ENCODE measurements at regions not wholly inside any gene's neighbourhood (a gene's known extent, or its start where the extent isn't known, plus 50 kb on each side); places are given as distances from the start of the nearest gene placed in this dataset.
"Not testable (repeated sequence)": the region's sequence is repeated elsewhere in the genome, so short reads cannot be mapped to it uniquely, and the experiment has no call there.

- H3K36me3 ChIP-seq: no peaks in the 10 kb centered on the region
- no peaks in the 10 kb centered on the region for H3K27me3 ChIP-seq
- DNase-seq (no peak), ATAC-seq (ENCODE audit: low FRiP score in 2 of 2) (peak in 1 of 2 donors; percentile 35)
- TF ChIP-seq POLR2AphosphoS5 (IDR thresholded peaks at IDR 0.05): no peak
- no peak for TF ChIP-seq POLR2A (IDR thresholded peaks at IDR 0.05)
- TF ChIP-seq EP300 (IDR thresholded peaks at IDR 0.05): no peak
- TF ChIP-seq CTCF (IDR thresholded peaks at IDR 0.05): no peak
- no peak overlapping the region for H3K4me3 ChIP-seq
- no peaks in the 10 kb centered on the region for H3K9me3 ChIP-seq
- WGBS, 2 donors: 44 to 46% methylated on average over 3 of the region's 3 CpGs
- peak overlapping the region in 3 of 4 donors; percentile 2 to 58 (median 8) for H3K27ac ChIP-seq
- H3K4me1 ChIP-seq: no peaks in the 10 kb centered on the region
Measured at GRCh38 chr2:188787658-188788240, 186.4 kb upstream of the COL3A1 start.

- Histone ChIP-seq H3K27me3 (no peaks in the 10 kb centered on the region), H3K27ac (no peak overlapping the region), H3K36me3 (no peaks in the 10 kb centered on the region), H3K4me1 (no peaks in the 10 kb centered on the region), H3K9me3 (no peaks in the 10 kb centered on the region), H3K4me3 (no peak overlapping the region)
- DNase-seq (peak in 1 of 2 donors; percentile 21), ATAC-seq (ENCODE audit: low FRiP score in 2 of 2) (peak in 1 of 2 donors; percentile 64)
- TF ChIP-seq CTCF (IDR thresholded peaks at IDR 0.05) (no peak), EP300 (IDR thresholded peaks at IDR 0.05) (no peak), POLR2A (IDR thresholded peaks at IDR 0.05) (no peak), POLR2AphosphoS5 (IDR thresholded peaks at IDR 0.05) (no peak)
Measured at GRCh38 chr2:188788621-188789020, 185.6 kb upstream of the COL3A1 start.

- Histone ChIP-seq H3K4me1 (no peaks in the 10 kb centered on the region), H3K36me3 (no peaks in the 10 kb centered on the region), H3K27ac (no peak overlapping the region), H3K27me3 (no peaks in the 10 kb centered on the region), H3K4me3 (no peak overlapping the region), H3K9me3 (no peaks in the 10 kb centered on the region)
- DNase-seq (no peak), ATAC-seq (ENCODE audit: low FRiP score in 2 of 2) (no peak)
- WGBS, 2 donors: 83 to 91% methylated on average over 1 of the region's 1 CpG
- no peak for TF ChIP-seq POLR2AphosphoS5 (IDR thresholded peaks at IDR 0.05)
- no peak for TF ChIP-seq EP300 (IDR thresholded peaks at IDR 0.05)
- no peak for TF ChIP-seq CTCF (IDR thresholded peaks at IDR 0.05)
- no peak for TF ChIP-seq POLR2A (IDR thresholded peaks at IDR 0.05)
Measured at GRCh38 chr2:188789951-188790350, 184.2 kb upstream of the COL3A1 start.

GRCh38 chr2:188794453-188794852, 179.7 kb upstream of the COL3A1 start:
- H3K36me3 ChIP-seq; H3K27ac ChIP-seq; ATAC-seq (ENCODE audit: low FRiP score in 2 of 2); H3K27me3 ChIP-seq; DNase-seq; H3K4me3 ChIP-seq; H3K4me1 ChIP-seq; H3K9me3 ChIP-seq: not testable (repeated sequence)
- WGBS, 2 donors: 90 to 91% methylated on average over 4 of the region's 4 CpGs

GRCh38 chr2:188795762-188796161, 178.4 kb upstream of the COL3A1 start:
- H3K36me3 ChIP-seq: no peaks in the 10 kb centered on the region
- no peak overlapping the region for H3K4me3 ChIP-seq
- DNase-seq (no peak), ATAC-seq (ENCODE audit: low FRiP score in 2 of 2) (no peak)
- TF ChIP-seq CTCF (IDR thresholded peaks at IDR 0.05) (no peak), POLR2A (IDR thresholded peaks at IDR 0.05) (no peak), POLR2AphosphoS5 (IDR thresholded peaks at IDR 0.05) (no peak), EP300 (IDR thresholded peaks at IDR 0.05) (no peak)
- H3K4me1 ChIP-seq: no peaks in the 10 kb centered on the region
- no peaks in the 10 kb centered on the region for H3K27me3 ChIP-seq
- no peak overlapping the region for H3K27ac ChIP-seq
- H3K9me3 ChIP-seq: no peaks in the 10 kb centered on the region

Data from upper lobe of left lung (tissue), 6 donors.